SK-N-SH (cell line): ENCODE measurements at regions not wholly inside any gene's neighbourhood (a gene's known extent, or its start where the extent isn't known, plus 50 kb on each side); places are given as distances from the start of the nearest gene placed in this dataset.
"Not testable (repeated sequence)": the region's sequence is repeated elsewhere in the genome, so short reads cannot be mapped to it uniquely, and the experiment has no call there.

Source experiments
- CHD2 ChIP-seq: fragments of 150-350 bp; IDR thresholded peaks from 2 replicates; pipeline ENCODE4 v1.6.1; 2018; ENCODE audit warnings: low read length; ENCODE audit not compliant: partially characterized antibody
- CTCF ChIP-seq: fragments of 200-600 bp; sonication (generic); IDR thresholded peaks from 2 replicates; pipeline ENCODE4 v1.6.1; 2017; ENCODE audit warnings: antibody characterized with exemption, mild to moderate bottlenecking, moderate library complexity
- EP300 ChIP-seq, 2 experiments: IDR thresholded peaks; 2 replicates each; pipeline versions ENCODE4 v1.4.0 to v1.6.1; 2012; ENCODE audit warnings: borderline replicate concordance in 1 of 2, low read depth in 1 of 2, low read length in 1 of 2
- EZH2phosphoT487 ChIP-seq: fragments of 200-600 bp; sonication (generic); IDR thresholded peaks from 2 replicates; pipeline ENCODE4 v1.6.1; 2017; ENCODE audit warnings: low read depth, mixed run types, mild to moderate bottlenecking, antibody characterized with exemption, moderate library complexity, borderline replicate concordance
- FOXJ3 ChIP-seq: sonication (generic); formaldehyde crosslinking; IDR thresholded peaks from 2 replicates; pipeline ENCODE4 v1.5.1; 2020; ENCODE audit warnings: mild to moderate bottlenecking, missing genetic modification reagents
- NRF1 ChIP-seq: IDR thresholded peaks from 2 replicates; pipeline ENCODE4 v1.6.1; 2012; ENCODE audit warnings: low read depth, mild to moderate bottlenecking, low read length
- PBX3 ChIP-seq: IDR thresholded peaks from 2 replicates; pipeline ENCODE4; 2012
- POLR2AphosphoS5 ChIP-seq: IDR thresholded peaks from 2 replicates; pipeline ENCODE4 v1.6.1; 2012; ENCODE audit warnings: low read depth, low read length
- REST ChIP-seq: IDR thresholded peaks from 2 replicates; pipeline ENCODE4 v1.6.1; 2012; ENCODE audit warnings: mild to moderate bottlenecking, low read depth, low read length, moderate library complexity
- SIN3A ChIP-seq: IDR thresholded peaks from 2 replicates; pipeline ENCODE4 v1.6.1; 2012; ENCODE audit warnings: low read depth, mild to moderate bottlenecking, low read length, moderate library complexity, borderline replicate concordance
- SMC3 ChIP-seq: IDR thresholded peaks from 2 replicates; pipeline ENCODE4 v1.6.1; 2012; ENCODE audit warnings: low read depth, low read length, improper control_type of control experiment
- TAF1 ChIP-seq: IDR thresholded peaks from 2 replicates; pipeline ENCODE4 v1.6.1; 2012; ENCODE audit warnings: low read depth, mild to moderate bottlenecking, low read length, moderate library complexity, borderline replicate concordance
- TCF12 ChIP-seq: IDR thresholded peaks from 2 replicates; pipeline ENCODE4 v1.4.0; 2012
- USF1 ChIP-seq: IDR thresholded peaks from 2 replicates; pipeline ENCODE4 v1.4.0; 2012; ENCODE audit warnings: low read depth, borderline replicate concordance

GRCh38 chr11:49346627-49347026, 138.2 kb upstream of the FOLH1 start:
- TF ChIP-seq CTCF; POLR2AphosphoS5; USF1; NRF1; TCF12; REST; TAF1; EZH2phosphoT487; FOXJ3 (CRISPR knock-in tag); SMC3; CHD2; EP300 (IDR thresholded peaks at IDR 0.05; ENCODE audit: borderline replicate concordance in 1 of 2, low read depth in 1 of 2, low read length in 1 of 2); PBX3; SIN3A: not testable (repeated sequence)
